ENCODE measurements at regions not wholly inside any gene's neighbourhood (a gene's known extent, or its start where the extent isn't known, plus 50 kb on each side); places are given as distances from the start of the nearest gene placed in this dataset.
"Not testable (repeated sequence)": the region's sequence is repeated elsewhere in the genome, so short reads cannot be mapped to it uniquely, and the experiment has no call there.

- DNase-seq = not testable (repeated sequence)
Observed at GRCh38 chr9:115818651-115819050, 334.9 kb upstream of the PAPPA start.

GRCh38 chr9:115832031-115832430 lies 321.6 kb upstream of the PAPPA start:
- no peak for DNase-seq

GRCh38 chr9:115837618-115838017 lies 316.0 kb upstream of the PAPPA start:
- DNase-seq = no peak

- no peak for DNase-seq
Observed at GRCh38 chr9:115838417-115838816, 315.2 kb upstream of the PAPPA start.

- not testable (repeated sequence) for DNase-seq
Observed at GRCh38 chr9:115844433-115844832, 309.2 kb upstream of the PAPPA start.

DNA sequence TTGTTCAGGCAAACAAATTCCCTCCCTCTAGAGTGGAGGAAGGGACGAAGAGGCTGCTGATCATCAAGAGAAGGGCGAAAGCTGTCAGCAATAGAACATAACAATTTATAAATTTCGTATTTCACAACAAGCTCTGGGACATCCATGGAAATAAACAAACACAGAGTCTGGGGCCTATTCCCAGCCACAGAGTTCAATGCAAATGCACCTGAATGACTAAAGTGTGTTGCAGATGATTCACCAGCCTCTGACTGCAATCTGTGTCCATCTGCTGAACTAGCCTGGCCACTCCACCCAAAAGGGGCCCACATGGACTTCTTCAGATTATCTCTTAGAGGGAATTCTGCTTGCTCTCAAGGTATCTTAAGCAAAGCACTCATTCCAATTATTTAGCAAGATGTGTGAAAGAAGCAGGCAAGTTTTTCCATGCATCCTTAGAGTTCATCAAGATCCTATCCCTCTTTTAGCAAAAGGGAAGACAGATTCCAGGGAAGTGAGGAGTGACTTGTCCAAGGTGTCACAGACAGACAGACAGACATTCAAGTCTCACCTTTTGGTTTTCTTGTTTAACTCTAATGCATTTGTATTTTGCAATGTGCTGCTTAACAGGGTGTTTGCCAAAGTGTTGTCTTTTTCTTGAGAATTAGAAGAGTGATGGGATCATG lies 307.8 kb upstream of the PAPPA start:
- DNase-seq = no peak

- DNase-seq = peak; percentile 67
Observed at GRCh38 chr9:115847216-115847615, 306.4 kb upstream of the PAPPA start.

DNA sequence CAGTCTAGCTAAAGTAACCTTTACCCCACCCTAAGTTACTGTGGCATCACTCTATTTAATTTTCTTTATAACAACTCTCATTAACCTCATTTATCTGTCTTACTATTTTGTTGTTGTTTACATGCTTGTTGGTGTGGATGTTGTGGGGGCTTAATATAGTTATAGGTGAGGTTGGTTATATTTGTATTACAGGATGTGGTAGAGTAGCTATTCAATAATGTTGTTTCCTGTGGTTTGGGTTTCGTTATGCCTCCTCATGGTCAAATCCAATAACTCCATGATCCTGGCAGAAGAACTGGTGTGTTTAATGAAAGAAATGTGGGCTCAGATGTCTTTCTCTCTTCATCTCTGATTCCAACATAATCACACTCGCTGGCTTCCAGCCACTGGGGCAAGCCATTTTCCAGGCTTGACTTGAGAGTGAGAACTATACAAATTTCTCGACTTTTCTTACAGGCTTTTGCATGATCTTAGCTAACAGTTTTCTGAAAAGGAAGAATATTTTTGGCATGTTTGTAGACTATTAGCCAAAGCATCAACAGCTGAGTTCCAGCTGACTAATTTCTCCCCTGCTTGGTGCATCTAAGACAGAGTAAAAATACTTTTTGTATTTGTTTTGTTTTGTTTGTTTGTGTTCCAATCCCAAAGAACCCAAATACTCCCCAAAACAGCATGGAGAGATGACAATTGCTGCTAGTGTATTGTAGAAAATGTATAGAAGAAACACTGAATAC lies 303.7 kb upstream of the PAPPA start:
- peak; percentile 14 for DNase-seq

DNA sequence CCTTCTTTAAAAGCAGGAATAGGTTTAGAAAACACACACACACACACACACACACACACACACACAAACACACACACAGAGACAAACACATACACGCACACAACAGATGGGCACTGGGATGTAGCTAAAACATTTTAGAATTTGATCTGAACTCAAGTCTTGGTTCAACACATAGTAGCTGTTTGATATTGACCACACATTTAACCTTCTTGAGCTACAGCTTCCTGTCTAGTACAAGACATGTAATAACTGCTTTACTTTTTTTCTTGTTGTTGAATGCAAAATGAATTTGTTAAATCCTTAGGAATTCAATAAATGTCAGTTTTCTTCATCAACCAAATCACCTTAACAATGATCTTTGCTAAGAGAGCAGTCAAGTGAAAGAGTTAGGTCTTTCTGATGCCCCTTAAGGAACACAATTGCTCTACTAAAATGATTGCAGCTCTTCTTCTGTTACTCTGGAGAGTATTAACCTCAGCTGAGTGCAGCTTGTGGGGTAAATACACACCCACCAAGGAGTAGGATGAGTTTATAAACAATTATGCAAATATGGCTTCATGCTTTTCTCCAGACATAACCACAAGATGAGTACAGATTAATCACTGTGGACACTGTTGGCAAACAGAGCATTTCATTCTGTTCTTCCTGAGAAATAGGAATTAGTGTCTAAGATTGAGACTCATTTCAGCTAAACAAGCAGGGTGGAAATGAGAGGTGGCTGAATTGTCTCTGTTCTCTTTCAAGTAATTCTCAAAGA lies 302.9 kb upstream of the PAPPA start:
- peak; percentile 54 for DNase-seq

DNA sequence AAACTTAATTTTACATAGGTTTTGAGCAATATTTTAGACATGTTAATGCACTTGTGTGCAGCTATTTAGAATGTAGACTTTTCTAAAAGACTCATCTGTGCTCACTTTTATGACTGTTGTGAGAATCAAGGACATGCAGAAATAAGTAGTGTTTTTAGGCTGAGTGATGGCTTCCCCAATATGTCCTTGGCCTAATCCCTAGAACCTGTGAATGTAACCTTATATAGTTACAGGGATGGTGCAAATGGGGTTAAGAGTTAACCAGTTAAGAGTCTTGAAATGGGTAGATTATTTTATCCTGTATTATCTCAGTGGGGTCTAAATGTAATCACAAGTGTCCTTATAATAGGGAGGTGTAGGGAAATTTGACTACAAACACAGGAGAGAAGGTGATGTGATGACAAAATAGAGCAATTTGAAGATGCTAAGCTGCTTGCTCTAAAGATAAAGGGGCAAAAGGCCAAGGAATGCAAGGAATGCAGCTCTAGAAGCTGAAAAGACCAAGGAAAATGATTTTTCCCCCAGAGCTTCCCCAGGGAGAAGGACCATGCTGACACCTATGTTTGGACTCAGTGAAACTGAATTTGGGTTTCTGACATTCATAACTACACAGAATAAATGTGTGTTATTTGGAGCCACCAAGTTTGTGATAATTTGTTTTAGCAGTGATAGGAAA lies 298.0 kb upstream of the PAPPA start:
- DNase-seq = peak; percentile 62

- peak; percentile 23 for DNase-seq
Observed at GRCh38 chr9:115858421-115858820, 295.2 kb upstream of the PAPPA start.

GRCh38 chr9:115862021-115862420 lies 291.6 kb upstream of the PAPPA start:
- no peak for DNase-seq

- no peak for DNase-seq
Observed at GRCh38 chr9:115864581-115864980, 289.0 kb upstream of the PAPPA start.

DNA sequence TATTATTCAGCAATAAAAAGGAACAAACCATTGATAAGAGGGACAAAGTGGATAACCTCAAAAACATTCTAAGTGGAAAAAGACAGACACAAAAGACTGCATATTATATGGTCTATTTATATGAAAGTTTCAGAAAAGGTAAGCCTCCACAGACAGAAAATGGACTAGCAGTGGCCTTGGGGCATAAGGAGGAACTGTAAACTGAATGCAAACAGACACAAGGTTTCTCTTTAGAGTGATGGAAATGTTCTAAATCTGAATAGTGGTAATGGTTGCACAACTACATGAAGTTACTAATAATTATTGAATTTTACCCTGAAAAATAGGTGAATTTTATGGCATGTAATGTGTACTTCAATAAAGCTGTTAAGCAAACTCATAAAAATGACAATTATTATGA lies 286.3 kb upstream of the PAPPA start:
- DNase-seq = no peak

DNA sequence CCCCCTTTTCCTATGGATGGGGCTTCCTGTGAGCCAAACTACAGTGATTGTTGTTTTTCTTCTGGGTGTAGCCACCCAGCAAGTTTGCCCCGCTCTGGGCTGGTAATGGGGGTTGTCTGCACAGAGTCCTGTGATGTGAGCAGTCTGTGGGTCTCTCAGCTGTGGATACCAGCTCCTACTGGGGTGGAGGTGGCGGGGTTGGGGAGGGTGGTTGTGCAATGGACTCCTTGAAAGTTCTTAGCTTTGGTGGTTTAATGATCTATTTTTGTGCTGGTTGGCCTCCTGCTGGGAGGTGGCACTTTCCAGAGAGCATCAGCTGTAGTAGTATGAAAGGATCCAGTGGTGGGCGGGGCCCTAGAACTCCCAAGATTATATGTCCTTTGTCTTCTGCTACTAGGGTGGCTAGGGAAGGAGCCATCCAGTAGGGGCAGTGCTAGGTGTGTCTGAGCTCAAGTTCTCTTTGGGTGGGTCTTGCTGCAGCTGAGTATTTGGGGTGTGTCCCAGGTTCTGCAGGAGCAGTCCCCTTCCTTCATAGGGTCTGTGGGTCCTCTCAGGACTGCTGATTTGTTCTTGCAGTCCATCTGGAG lies 275.6 kb upstream of the PAPPA start:
- peak; percentile 53 for DNase-seq

DNA sequence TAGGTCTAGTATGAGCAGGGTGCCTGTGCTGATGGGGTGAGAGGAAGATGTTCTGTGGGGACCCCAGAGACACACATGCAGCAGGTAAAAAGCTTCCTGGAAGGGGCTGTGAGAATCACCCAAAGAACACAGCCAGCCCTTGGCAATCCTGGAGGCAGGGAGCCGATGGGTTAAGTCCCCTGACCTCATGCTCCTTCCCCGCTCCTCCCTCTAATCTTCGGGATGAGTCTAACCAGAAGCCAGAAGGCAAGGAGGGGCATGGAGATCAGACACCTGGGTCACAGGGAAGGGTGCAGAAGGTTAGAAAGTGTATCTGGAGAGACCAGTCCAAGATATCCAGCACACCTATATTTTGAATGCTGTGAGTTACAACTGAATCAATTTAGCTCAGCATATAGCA lies 274.1 kb upstream of the PAPPA start:
- no peak for DNase-seq

DNA sequence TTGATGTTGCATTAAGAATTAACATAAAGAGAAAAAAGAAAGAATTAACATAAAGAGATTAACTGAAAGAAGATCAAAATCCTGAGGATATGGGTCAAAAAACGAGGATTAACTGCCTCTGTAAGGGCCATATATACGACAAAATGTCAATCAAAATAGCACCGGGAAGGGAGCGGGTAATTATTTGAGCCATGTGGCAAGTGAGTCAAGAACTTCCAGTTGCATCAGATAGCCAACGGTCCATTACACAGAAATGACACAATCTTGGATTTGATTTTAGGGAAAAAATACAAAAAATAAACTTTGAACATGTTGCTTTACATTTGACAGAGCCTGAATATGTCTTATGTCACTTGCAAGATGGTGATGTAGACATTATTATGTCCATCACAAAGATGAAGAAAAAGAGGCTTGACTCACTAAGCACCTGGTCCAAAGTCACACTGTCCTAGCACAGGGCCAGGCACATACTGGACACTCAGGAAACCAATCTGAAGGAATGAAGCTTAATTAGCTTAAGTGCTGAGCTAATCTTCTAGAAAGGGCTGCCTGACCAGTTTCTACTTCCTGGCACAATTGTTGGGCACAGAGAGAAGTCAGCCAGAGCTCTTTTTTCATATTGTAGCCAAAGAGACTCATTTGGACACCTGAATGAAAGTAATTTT lies 273.2 kb upstream of the PAPPA start:
- DNase-seq = no peak

- DNase-seq = peak; percentile 62
Observed at GRCh38 chr9:115882911-115883310, 270.7 kb upstream of the PAPPA start.

- DNase-seq = peak; percentile 48
Observed at GRCh38 chr9:115883467-115884329, 269.9 kb upstream of the PAPPA start.

DNA sequence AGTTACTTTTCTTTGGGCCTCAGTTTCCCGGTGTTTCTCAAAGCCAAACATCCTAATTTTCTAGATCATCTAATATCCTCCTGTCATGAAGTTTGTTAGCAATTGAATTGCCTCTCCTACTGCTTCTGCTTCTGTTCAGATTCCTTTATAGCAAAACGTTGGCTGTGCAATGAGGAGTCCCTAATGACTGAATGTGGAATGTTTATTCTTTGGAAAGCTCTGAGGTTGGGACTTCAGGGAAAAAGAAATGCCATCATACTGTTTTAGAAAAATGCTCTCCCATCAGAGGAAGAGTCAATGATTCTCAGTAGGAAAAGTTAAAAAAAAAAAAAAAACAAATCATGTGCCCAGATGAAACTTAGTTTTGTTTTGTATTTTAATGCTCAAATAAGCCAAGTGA lies 268.7 kb upstream of the PAPPA start:
- peak; percentile 72 for DNase-seq

DNA sequence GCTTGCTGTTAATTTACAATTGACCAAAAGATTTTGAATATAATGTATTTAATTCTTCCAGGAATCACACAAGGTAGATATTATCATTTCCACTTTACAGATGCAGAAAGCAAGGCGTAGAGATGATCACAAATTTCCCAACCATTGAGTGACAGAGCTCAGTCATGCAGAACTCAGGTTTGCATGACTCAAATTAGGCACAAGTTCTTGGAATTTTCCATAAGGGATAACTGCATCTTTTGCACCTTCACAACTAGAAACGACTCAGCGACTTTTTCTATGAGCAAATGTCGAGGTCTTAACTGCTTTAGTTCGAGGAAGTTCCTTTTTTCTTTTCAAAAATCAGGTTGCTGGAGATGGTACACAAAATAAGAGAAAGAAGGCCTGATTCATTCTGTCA lies 265.5 kb upstream of the PAPPA start:
- DNase-seq = no peak
